Ecto neural progenitor cell (in vitro differentiated cells): ENCODE measurements at regions not wholly inside any gene's neighbourhood (a gene's known extent, or its start where the extent isn't known, plus 50 kb on each side); places are given as distances from the start of the nearest gene placed in this dataset.

ENCODE experiments used
- DNase-seq: peaks from one replicate; pipeline ENCODE4 v3.0.0-alpha.2; 2018; ENCODE audit warnings: low spot score

DNA sequence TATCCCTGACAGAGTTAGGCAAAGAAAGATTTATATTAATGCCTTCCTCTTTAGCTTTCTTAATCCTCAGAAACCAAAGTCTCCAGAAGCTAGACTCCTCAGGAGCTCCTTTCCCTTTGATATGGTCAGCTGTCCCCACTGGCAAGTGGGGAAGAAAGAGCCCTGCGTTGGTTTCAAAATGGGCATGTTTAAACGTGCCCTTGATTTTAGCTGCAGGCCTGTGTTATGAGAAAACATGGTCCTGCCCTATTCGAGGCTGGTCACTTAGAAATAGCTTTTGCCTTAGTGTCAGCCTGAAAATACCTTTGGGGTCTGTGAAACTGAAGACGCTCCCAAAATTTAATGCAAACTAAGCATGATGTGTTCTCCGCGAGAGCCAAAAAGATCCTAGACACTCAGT lies 135.5 kb upstream of the RARB start:
- DNase-seq: no peak

DNA sequence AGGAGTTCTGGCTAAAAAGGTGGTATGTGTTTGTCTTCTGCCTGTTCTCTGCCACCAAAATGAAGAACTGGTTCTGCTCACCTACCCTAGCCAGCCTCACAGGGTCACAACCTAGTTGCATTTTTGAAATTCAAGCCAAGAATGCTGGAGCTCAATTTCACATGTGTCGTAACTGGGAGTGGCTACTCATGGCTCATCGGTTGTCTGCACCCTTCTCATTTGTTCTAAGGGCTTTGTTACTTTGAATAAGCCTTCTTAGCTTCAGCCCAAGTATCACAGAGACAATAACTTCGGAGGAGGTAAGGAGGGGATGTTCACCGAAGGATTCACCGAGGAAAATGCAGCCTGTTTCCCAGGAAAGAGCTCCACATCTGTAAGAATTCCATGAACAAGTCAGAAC lies 134.3 kb upstream of the RARB start:
- DNase-seq: no peak

DNA sequence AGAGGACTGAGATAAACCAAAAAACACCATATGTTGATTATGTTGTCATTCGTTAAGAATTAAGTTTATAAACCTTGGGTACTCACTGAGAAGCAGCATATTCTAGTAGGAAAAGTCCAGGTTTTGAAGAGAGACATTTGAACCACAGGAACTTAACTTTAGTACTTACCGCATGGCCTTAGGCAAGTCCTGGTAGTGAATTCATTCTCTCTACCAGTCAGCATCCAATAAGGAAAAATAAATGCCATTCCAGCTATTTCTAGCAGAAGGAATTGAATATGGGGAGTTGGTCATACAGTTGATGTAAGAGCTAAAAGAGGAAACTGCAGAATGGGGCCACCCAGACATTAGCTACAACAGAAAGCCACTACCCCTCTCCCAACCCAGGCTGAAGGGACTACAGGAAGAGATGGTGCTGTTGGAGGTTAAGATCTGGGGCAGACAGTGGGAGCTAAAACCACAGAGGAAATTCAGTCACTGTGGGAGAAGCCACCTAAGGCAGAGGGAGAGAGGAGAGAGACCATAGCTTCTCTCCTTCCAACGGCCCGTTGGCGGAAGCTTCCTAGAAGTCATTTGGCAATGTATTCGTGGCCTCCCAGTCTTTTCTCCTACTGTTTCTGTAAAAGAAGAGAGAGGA lies 133.8 kb upstream of the RARB start:
- no peak for DNase-seq

DNA sequence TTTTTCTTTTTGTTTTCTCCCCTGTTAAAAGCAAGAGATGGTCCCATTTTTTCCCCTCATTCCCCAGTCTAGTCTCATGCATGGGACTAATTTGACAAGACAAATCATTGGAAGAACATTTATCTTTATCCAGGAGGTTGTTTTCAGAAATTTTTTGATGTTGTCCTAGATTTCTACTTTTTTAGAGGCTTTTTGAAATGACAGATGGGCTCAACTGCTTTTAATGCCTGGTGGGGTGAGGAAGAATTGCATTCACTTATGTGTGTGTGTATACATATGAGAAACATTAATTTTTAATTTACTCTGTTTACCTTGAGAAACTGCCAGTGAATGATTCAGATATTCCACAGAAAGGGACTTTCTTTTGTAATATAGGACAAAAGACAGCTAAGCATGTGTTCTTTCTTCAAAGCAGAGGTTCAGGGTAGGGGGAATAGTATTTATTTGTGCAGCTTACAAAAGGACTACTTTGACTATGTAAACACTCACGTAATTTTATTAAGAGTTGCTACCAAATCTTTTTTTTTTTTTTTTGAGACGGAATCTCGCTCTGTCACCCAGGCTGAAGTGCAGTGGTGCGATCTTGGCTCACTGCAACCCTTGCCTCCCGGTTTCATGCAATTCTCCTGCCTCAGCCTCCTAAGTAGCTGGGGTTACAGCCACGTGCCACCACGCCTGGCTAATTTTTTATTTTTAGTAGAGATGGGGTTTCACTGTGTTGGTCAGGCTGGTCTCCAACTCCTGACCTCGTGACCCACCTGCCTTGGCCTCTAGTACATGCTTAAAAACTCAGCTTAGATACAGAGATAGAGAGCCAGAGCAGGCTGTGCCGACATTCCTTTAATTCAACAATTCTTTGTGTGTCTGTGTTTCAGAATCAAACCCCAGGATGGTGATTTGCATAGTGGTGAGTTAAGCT lies 130.1 kb upstream of the RARB start:
- no peak for DNase-seq

DNA sequence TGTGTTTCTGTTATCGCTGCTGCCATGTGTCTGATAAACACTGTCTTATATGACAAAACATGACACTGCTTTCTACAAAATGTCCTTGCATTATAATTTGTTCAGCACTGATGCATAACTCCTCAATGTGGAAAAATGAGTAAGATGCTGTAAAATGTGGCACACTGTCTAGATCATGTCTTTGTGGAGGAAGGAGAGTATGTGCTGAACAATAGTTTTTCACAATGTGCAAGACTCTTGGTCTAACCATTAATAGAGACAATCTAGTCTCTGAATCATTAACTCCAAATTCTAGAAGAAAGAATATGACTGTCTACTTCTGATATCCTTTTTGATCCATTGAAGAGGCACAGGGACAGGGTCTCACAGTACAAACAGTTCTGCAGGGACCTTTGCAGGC lies 127.9 kb upstream of the RARB start:
- no peak for DNase-seq

DNA sequence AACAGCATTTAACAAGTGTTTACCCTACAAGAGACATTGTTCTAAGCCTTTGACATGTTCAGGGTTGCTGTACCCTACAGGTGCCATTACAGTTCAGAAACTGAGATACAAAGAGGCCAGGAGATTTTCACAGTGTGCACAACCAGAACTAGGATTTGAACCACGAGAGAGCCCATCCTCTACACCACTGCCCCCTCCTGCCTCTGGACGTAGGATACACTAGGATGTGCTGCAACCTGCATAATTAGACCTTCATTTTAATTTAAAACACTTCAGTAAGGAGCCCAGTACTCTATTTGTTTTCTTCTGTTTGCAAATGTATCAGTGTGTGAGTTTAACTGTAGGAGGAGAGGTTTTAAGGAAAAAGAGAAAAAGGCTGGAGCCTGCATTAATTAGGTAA lies 123.1 kb upstream of the RARB start:
- DNase-seq: no peak

DNA sequence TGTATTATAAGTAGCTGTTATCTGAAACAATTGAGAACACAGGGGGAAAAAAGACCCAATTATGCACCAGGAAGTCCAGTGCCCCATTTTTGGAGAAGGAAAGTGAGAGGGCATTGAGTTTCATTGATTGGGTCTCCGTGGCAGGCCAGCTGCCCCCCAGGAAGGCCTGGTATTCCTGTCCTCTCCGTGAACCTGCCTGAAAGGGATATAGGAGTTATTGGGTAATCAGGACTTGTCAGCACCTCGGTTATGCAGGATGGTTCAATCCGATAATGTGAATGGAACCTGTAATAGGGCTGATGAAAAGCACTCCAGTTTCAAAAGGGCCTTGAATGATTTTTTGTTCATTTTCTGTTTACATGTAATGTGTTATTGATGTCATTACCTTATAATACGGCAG lies 122.0 kb upstream of the RARB start:
- no peak for DNase-seq

DNA sequence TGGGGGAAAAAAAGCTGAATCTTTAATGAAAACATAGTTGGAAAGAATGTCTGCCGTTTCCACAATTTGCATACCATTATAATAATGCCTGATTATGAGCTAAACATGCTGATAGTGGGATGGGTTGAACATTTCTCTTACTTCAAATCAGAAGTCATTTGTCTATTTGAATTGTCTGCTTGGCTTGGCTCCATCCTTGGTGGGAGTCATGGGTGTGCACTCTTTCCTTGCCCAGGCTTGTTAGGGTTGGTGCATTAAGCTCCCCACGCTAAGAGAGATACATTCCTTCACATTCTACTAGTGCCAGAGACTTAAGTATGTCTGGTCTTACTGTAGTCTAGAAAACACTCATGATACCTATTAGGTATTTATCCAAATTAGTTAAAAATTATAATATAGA lies 121.4 kb upstream of the RARB start:
- no peak for DNase-seq

DNA sequence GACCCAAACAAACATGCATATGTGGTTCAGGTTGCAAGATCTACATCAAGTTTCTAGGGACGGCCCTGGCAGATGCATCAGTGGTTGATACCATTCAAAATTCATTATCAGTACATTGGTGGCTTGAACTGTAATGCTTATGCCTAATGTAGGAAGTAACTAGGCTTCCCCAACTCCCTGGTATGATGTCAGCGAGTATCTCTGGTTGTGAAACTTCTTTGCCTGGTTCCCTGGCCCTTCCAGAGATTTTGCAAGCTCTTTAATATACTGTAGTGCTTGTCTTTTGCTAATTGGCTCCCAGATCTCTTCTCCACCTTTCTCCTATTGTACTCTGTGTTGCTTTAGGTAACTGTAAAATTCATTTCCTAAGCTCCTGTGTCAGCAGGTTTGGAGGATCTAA lies 114.8 kb upstream of the RARB start:
- DNase-seq: no peak

DNA sequence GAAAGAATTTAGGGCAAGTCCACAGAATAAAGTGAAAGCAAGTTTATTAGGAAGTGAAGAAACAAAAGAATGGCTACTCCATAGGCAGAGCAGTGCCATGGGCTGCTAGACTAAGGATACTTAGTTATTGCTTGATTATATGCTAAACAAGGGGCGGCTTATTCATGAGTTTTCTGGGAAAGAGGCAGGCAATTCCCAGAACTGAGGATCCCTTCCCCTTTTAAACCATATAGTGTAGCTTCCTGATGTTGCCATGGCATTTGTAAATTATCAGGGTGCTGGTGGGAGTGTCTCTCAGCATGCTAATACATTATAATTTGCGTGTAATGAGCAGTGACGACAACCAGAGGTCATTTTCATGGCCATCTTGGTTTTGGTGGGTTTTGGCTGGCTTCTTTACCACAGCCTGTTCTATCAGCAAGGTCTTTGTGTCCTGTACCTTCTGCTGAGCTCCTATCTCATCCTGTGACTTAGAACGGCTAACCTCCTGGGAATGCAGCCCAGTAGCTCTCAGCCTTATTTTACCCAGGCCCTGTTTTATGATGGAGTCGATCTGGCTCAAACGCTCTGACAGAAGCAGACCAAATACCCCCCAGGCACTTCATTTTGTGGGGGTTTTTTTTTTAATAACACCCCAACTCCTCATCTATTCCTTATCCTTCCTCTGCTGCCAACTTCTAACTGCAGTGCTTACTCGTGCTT lies 103.0 kb upstream of the RARB start:
- DNase-seq: no peak

DNA sequence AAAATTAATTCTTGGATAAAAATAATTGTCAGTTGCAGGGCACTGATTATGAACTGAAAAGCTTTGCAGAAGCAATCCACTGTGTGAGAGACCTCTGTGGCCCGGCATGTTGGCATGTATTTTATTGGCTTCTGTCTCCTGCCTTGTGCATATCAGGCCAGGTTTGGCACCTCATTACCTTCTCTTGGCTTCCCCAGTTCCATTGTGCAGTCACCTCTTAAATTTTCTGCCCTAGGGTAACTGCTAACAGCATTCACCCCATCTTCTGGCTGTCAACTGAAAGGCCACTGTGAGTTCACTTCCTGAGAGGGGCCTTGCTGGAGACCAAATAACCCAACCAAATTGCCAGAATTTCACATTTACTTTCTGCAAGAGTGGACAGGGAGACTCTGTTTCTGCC lies 92.7 kb upstream of the RARB start:
- DNase-seq: no peak

DNA sequence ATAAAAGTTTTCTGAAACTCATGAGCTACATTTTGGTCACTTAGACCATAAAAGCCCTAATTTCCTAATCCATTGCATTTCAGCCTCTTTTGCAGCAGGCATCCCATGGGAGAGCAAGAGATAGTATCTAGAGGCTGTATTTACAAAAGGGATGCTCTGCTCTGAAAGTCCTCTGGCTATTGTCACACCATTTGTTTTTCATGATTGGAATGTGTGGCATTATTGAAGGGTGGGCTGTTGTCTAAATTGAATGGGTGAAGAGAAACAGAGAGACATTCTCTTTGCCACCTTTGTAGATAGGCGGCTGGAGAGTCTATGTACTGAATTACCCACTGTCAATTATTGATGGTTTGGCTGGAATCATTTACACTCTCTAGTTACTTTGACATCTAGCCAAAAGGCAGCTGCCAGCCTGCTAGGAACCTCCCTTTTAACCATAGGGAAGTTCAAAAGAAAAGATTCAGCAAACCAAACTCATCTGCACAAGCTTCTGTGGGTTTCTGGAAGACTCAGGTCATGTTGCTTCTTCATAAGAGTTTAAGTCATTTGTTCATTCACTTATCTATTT lies 89.8 kb upstream of the RARB start:
- no peak for DNase-seq

DNA sequence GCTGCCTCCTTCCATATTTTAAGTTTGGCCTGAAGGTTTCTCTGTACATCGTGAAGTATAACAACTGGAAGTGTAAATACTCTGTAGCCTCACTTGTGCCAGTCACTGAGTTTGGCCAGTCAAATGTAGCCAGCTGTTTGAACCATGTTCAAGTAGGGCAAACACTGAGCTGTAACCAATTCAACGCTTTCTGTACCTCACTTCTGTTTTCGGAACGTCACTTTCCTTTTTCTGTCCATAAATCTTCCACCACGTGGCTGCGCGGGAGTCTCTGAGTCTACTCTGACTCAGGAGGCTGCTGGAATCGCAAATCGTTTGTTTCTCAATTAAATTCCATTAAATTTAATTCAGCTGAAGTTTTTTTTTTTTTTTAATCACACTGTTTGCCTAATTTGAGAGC lies 88.8 kb upstream of the RARB start:
- DNase-seq: no peak

DNA sequence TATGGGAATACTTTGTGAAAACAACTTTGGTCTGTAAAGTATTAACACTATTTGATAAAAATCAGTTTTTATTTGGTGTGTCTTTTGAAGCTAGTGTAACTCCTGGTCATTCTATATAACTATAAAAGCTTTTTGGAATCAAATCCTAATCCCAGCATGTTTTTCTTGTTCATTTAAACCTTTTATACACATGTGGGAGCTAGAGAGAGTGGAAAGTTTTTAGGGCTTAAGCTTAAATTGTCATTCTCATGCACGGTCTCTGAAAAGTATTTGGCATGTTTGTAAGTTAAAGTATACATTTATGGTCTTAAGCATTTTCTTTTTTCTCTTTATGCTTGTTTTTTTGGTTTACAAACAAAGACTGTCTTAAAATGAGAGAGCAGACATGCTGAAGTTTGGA lies 83.4 kb upstream of the RARB start:
- DNase-seq: no peak

DNA sequence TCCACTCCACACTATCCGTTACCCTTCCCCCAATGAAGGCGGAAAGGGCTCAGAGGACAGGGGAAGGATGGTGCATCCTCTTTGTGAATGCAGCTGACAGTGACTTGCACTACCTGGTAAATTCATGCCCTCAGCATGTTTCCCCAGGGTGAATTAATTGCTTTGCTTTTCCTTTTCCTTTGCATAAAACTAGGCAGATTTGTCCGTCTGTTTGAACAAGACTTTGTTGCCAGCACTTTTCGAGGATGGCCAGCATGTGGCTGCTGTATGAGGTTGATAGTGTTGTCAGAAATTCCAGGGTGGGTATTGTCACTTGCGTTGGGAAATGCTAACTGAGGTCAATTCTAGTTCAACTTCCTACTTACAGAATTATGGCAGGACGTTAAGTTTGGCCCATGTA lies 79.0 kb upstream of the RARB start:
- no peak for DNase-seq

DNA sequence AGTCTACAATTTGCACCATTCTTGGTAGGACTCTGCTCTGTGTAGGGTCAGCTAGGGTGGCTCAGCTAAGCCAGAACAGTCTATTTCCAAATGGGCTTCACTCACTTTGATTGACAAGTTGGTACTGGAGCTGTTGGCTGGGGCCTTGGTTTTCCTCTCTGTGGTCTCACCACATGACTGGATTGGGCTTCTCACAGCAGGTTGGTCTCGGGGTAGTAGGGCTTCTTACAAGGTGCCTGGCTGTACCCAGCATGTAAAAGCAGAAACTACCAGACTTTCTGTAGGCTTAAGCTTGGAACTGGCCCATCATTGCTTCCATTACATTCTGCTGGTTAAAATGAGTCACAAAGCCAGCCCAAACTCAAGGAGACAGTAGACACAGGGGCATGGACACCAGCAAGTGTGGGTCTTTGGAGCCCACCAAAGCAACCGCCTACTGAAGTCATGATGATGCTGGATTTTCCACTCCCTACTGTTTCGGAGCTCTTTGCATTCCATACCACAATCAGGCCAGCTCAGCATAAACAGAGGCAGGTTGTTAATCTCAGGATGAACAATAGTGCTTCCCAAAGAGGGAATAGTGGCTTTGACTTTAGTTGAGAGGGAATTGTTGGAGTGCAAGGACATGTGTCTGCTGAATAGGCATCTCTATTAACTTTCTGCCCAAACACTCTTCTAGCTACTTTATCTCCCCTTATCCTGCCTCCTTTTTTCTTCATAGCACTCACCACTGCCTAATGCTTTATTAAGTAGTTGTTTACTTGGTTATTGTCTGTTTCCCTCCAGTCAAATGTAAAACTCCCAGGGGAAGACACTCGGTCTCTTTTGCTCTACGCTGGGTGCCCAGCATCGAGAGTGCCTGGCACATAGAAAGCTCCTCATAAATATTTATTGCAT lies 78.0 kb upstream of the RARB start:
- no peak for DNase-seq

DNA sequence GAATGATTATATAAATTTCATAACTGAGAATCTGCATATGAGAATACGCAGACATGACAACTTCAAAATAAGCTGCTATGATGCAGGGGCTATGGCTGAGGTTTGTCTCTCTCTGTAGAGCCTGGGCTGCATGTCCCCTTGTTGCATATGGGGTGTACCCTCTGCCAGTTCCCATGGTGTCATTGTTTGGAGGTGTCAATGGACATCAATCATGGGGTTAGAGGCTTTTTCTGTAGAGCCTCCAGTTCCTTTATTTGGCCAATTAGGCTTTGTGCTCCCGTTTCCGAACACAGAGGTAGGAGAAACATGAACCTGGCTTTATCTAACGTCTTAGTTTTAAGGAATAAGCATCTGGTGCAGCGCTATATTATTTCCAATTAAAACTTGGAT lies 77.3 kb upstream of the RARB start:
- DNase-seq: no peak

DNA sequence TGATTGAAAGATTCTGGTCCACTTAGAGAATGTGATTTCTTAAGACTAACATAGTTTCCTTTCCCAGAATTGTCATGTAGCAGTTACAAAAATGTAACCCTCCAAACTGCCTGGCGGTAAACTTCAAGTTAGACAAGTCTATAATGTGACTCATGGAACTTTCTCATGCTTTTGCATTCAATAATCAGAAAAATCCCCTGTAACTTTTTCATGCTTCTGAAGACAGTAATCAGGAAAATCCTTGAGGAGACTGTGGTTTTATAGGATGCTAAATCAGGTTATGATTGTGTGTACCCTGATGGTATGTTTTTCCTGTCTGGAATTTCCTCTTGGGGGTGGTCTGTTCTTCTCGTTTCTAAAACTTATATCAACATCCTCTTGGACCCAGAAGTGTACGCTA lies 74.0 kb upstream of the RARB start:
- no peak for DNase-seq

DNA sequence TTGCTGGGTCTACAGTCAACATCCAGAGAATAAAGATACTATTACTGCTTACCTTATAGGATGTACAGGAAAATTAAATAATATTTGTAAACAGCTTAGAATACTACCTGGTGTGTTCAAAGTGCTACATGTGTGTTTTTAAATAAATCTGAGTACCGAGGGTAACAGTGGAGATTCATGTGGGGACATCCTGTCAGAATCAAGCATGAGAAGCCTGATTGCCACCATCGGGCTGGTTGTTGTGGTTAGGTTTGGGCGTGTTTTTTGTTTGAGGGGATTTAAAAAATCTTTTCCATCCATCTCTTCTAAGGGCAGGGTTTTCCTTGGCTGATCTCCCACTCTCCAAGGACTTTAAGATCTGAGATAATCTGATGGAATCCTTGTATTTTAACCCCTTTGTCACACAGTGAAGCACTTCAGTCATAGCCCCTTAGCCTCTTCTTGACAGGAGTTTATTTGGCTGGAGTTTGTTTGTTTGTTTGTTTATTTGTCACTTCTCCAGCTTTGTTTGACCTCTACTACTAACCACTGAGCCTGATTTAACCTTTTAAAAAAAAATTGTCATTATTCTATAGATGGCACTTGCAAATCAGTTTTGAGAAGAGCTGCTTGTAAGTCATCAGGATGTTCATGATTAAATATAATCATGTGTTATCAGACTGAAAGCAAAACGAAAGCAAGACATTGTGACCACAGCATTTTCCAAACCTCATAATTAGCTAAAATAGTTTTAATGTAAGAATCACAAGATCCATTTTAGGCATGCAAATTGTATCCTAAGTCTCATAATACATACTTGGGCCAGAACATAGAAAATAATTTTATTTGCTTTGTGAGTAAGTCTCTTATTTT lies 72.8 kb upstream of the RARB start:
- DNase-seq: no peak

DNA sequence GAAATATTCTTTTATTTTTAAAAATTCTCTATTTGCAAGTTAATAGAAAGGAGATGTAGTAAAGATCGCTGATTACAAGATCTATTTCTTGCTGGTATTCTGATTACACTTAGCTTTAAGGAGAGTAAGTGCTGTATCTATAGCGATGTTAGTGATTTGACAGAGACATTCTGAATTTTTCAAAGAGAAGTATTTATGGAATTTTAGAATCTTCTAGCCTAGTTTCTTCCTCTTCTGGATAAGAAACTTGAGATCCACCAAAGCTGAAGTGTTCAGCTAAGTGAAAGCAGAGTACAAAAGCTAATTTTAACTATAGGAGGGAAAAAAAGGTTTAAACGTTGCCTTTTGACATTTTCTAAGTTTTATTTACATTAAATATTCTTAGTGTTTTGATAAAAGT lies 72.1 kb upstream of the RARB start:
- no peak for DNase-seq

DNA sequence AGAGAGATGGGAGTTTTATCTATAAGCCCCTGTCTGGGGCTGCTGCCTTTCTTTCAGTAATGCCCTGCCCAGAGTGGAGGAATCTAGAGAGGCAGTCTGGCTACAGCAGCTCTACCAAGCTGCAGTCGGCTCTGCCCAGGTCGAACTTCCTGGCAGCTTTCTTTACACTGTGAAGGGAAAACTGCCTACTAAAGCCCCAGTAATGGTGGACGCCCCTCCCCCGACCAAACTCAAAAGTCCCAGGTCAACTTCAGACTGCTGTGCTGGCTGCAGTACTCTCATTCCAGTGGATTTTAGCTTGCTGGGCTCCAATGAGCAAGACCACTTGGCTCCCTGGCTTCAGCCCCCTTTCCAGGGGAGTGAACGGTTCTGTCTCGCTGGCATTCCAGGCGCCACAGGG lies 65.9 kb upstream of the RARB start:
- DNase-seq: no peak
